GM12878 (cell line): ENCODE measurements at regions not wholly inside any gene's neighbourhood (a gene's known extent, or its start where the extent isn't known, plus 50 kb on each side); places are given as distances from the start of the nearest gene placed in this dataset.

ENCODE experiments used
- CEBPB ChIP-seq, 2 experiments: fragments of 150-350 bp in 1 of 2; IDR thresholded peaks; 2 replicates each; pipeline ENCODE4 v1.6.1; 2012 to 2014; ENCODE audit warnings: low read depth in 2 of 2, low read length in 2 of 2, borderline replicate concordance in 1 of 2, inconsistent platforms in 1 of 2
- CREB1 ChIP-seq: IDR thresholded peaks from 2 replicates; pipeline ENCODE4 v1.6.1; 2012; ENCODE audit warnings: low read depth, mild to moderate bottlenecking, inconsistent platforms
- CTCF ChIP-seq, 3 experiments: IDR thresholded peaks in 2 of 3; conservative IDR thresholded peaks in 1 of 3; 2 replicates each; pipeline ENCODE4 v1.5.1; 2011; ENCODE audit warnings: low read depth in 3 of 3, low read length in 3 of 3, mild to moderate bottlenecking in 3 of 3, control low read depth in 2 of 3, moderate library complexity in 2 of 3, inconsistent platforms in 1 of 3, mixed read lengths in 1 of 3; ENCODE audit not compliant: control insufficient read depth in 2 of 3, insufficient read depth in 1 of 3; ENCODE audit errors: extremely low read depth in 1 of 3
- POLR2A ChIP-seq: IDR thresholded peaks from 2 replicates; pipeline ENCODE4 v1.6.1; 2011; ENCODE audit warnings: low read depth, mild to moderate bottlenecking, low read length
- RAD21 ChIP-seq: IDR thresholded peaks from 2 replicates; pipeline ENCODE4 v1.6.1; 2011; ENCODE audit warnings: mild to moderate bottlenecking, low read depth, low read length, moderate library complexity; ENCODE audit not compliant: insufficient read depth
- SMAD1 ChIP-seq: fragments of 450-650 bp; IDR thresholded peaks from 2 replicates; pipeline ENCODE4 v1.6.1; 2018; ENCODE audit warnings: mild to moderate bottlenecking, low read depth; ENCODE audit not compliant: partially characterized antibody
- YY1 ChIP-seq: IDR thresholded peaks from 2 replicates; pipeline ENCODE4 v1.6.1; 2011; ENCODE audit warnings: low read depth, mild to moderate bottlenecking, low read length
- ZNF217 ChIP-seq: fragments of 450-650 bp; IDR thresholded peaks from 2 replicates; pipeline ENCODE4 v1.6.1; 2017; ENCODE audit warnings: antibody characterized with exemption, mild to moderate bottlenecking

- no peak for TF ChIP-seq CTCF (IDR thresholded peaks at IDR 0.05 in 2 of 3, conservative IDR thresholded peaks at IDR 0.05 in 1 of 3; ENCODE audit: control insufficient read depth in 2 of 3, extremely low read depth in 1 of 3, insufficient read depth in 1 of 3, low read depth in 3 of 3, low read length in 3 of 3)
- no peak for TF ChIP-seq POLR2A
- TF ChIP-seq CREB1 = no peak
- TF ChIP-seq RAD21 = no peak
- TF ChIP-seq CEBPB (IDR thresholded peaks at IDR 0.05; ENCODE audit: borderline replicate concordance in 1 of 2, low read depth in 2 of 2, low read length in 2 of 2) = no peak
- no peak for TF ChIP-seq YY1
- TF ChIP-seq SMAD1 = no peak
- no peak for TF ChIP-seq ZNF217
Measured at GRCh38 chr10:33759191-33759590, 424.7 kb upstream of the NRP1 start.
